K562 (cell line): ENCODE measurements at regions not wholly inside any gene's neighbourhood (a gene's known extent, or its start where the extent isn't known, plus 50 kb on each side); places are given as distances from the start of the nearest gene placed in this dataset.

Experiments used
- BRCA1 ChIP-seq, 2 experiments: fragments of 450-650 bp in 1 of 2; sonication (generic) in 1 of 2; formaldehyde crosslinking in 1 of 2; IDR thresholded peaks; 2 replicates each; pipeline versions ENCODE4 v1.5.0 to v1.6.1; 2017 to 2020; ENCODE audit warnings: mild to moderate bottlenecking in 1 of 2, missing genetic modification reagents in 1 of 2
- HOXB6 ChIP-seq: fragments of 250-450 bp; sonication (Bioruptor Pico); IDR thresholded peaks from 2 replicates; pipeline ENCODE4 v1.5.1; 2022; ENCODE audit warnings: mild to moderate bottlenecking, borderline replicate concordance
- MGA ChIP-seq: fragments of 450-650 bp; IDR thresholded peaks from 2 replicates; pipeline ENCODE4 v1.6.1; 2016; ENCODE audit warnings: mild to moderate bottlenecking, moderate library complexity
- MTA2 ChIP-seq: fragments of 450-650 bp; IDR thresholded peaks from 2 replicates; pipeline ENCODE4 v1.6.1; 2016; ENCODE audit warnings: low read depth
- TSHZ1 ChIP-seq: fragments of 250-450 bp; sonication (Bioruptor Pico); IDR thresholded peaks from 2 replicates; pipeline ENCODE4 v1.4.0; 2020; ENCODE audit warnings: mild to moderate bottlenecking, moderate library complexity

- TF ChIP-seq MGA = no peak
- no peak for TF ChIP-seq TSHZ1
- no peak for TF ChIP-seq BRCA1 (IDR thresholded peaks at IDR 0.05)
- TF ChIP-seq BRCA1 (CRISPR knock-in tag; IDR thresholded peaks at IDR 0.05) = no peak
- TF ChIP-seq HOXB6 (CRISPR knock-in tag) = no peak
- no peak for TF ChIP-seq MTA2
- TF ChIP-seq, all 486 proteins: peak for 0
These were observed 419.5 kb upstream of the ACTBL2 start (continued) for GRCh38 chr5:57902095-57902494.
